ENCODE measurements at regions not wholly inside any gene's neighbourhood (a gene's known extent, or its start where the extent isn't known, plus 50 kb on each side); places are given as distances from the start of the nearest gene placed in this dataset.
A peak's percentile ranks its signal among the peaks of the same experiment; 100 is the strongest.
"Not testable (repeated sequence)": the region's sequence is repeated elsewhere in the genome, so short reads cannot be mapped to it uniquely, and the experiment has no call there.

GRCh38 chr10:5292196-5292735 is 72.5 kb upstream of the UCN3 start:
- no peaks in the 10 kb centered on the region for H3K4me1 ChIP-seq
- intact Hi-C loops (cut with DNase I): loop anchor here in 1 of 2 donors (10.0 kb wide), 1 partner anchor 447 kb away; no protein-coding TSS in a partner anchor
- peak overlapping the region in 1 of 3 donors; percentile 22 for H3K27ac ChIP-seq
- WGBS (ENCODE audit: insufficient coverage, low coverage, low lambda C conversion rate, missing lambda C conversion rate): 78% methylated on average over 7 of the region's 7 CpGs
- no peak overlapping the region for H3K4me3 ChIP-seq
- H3K9me3 ChIP-seq: no peaks in the 10 kb centered on the region
- ATAC-seq (no peak), DNase-seq (no peak)
- TF ChIP-seq CTCF (IDR thresholded peaks at IDR 0.05): no peak
- no peak for TF ChIP-seq POLR2A (IDR thresholded peaks at IDR 0.05)
- no peaks in the 10 kb centered on the region for H3K36me3 ChIP-seq
- H3K27me3 ChIP-seq: no peaks in the 10 kb centered on the region

GRCh38 chr10:5292970-5293369 is 71.8 kb upstream of the UCN3 start:
- not testable (repeated sequence) for H3K4me1 ChIP-seq, H3K9me3 ChIP-seq, H3K4me3 ChIP-seq, H3K36me3 ChIP-seq, DNase-seq, H3K27ac ChIP-seq, H3K27me3 ChIP-seq
- ATAC-seq: peak in 1 of 4 donors; percentile 18
- WGBS (ENCODE audit: insufficient coverage, low coverage, low lambda C conversion rate, missing lambda C conversion rate): 88% methylated on average over 2 of the region's 2 CpGs
- intact Hi-C loops (cut with DNase I): loop anchor here in 1 of 2 donors (10.0 kb wide), 1 partner anchor 448 kb away; no protein-coding TSS in a partner anchor

GRCh38 chr10:5293691-5294550 is 70.8 kb upstream of the UCN3 start:
- WGBS (ENCODE audit: insufficient coverage, low coverage, low lambda C conversion rate, missing lambda C conversion rate): 63% methylated on average over 11 of the region's 15 CpGs
- ATAC-seq (peak; percentile 62 to 79 (median 72)), DNase-seq (peak; percentile 65 to 77 (median 71))
- intact Hi-C loops (cut with DNase I): loop anchor here in 1 of 2 donors (10.0 kb wide), 1 partner anchor 449 kb away; no protein-coding TSS in a partner anchor
- Histone ChIP-seq H3K27me3 (no peaks in the 10 kb centered on the region), H3K4me1 (no peaks in the 10 kb centered on the region), H3K27ac (no peak overlapping the region), H3K9me3 (no peaks in the 10 kb centered on the region), H3K36me3 (no peaks in the 10 kb centered on the region), H3K4me3 (no peak overlapping the region)
- TF ChIP-seq CTCF (IDR thresholded peaks at IDR 0.05) (peak; percentile 32 to 56 (median 41)), POLR2A (IDR thresholded peaks at IDR 0.05) (no peak)

GRCh38 chr10:5297466-5297865 is 67.3 kb upstream of the UCN3 start:
- no peaks in the 10 kb centered on the region for H3K36me3 ChIP-seq
- 48% methylated on average over 2 of the region's 3 CpGs for WGBS (ENCODE audit: insufficient coverage, low coverage, low lambda C conversion rate, missing lambda C conversion rate)
- H3K27me3 ChIP-seq: no peaks in the 10 kb centered on the region
- H3K4me1 ChIP-seq: no peaks in the 10 kb centered on the region
- no peak for TF ChIP-seq POLR2A (IDR thresholded peaks at IDR 0.05)
- TF ChIP-seq CTCF (IDR thresholded peaks at IDR 0.05): no peak
- no peak overlapping the region for H3K4me3 ChIP-seq
- ATAC-seq: peak; percentile 49 to 67 (median 58)
- H3K9me3 ChIP-seq: no peaks in the 10 kb centered on the region
- no peak for DNase-seq
- intact Hi-C loops (cut with DNase I): loop anchor here in 1 of 2 donors (10.0 kb wide), 1 partner anchor 453 kb away; no protein-coding TSS in a partner anchor
- H3K27ac ChIP-seq: no peak overlapping the region

- DNase-seq: no peak
- no peaks in the 10 kb centered on the region for H3K4me1 ChIP-seq
- no peaks in the 10 kb centered on the region for H3K36me3 ChIP-seq
- no peak overlapping the region for H3K4me3 ChIP-seq
- WGBS (ENCODE audit: insufficient coverage, low coverage, low lambda C conversion rate, missing lambda C conversion rate): 71% methylated on average over 2 of the region's 4 CpGs
- H3K27me3 ChIP-seq: no peaks in the 10 kb centered on the region
- H3K27ac ChIP-seq: no peak overlapping the region
- TF ChIP-seq CTCF (IDR thresholded peaks at IDR 0.05) (no peak), POLR2A (IDR thresholded peaks at IDR 0.05) (no peak)
- ATAC-seq: no peak
- no peaks in the 10 kb centered on the region for H3K9me3 ChIP-seq
- intact Hi-C loops (cut with DNase I): loop anchor here in 1 of 2 donors (10.0 kb wide), 1 partner anchor 453 kb away; no protein-coding TSS in a partner anchor
These were observed 66.8 kb upstream of the UCN3 start for GRCh38 chr10:5297996-5298395.
